HCT116 (cell line): ENCODE measurements at regions not wholly inside any gene's neighbourhood (a gene's known extent, or its start where the extent isn't known, plus 50 kb on each side); places are given as distances from the start of the nearest gene placed in this dataset.

Experiments used
- ATAC-seq: fragments of 200-7000 bp; cut with Tn5 transposase; 2 replicates; pipeline ENCODE4 v1.9.1; 2020; ENCODE audit warnings: mild to moderate bottlenecking, moderate library complexity
- BruUV-seq: library from RNA; stranded (reverse); fragments of 400-500 nt; replicated peaks from 2 replicates; lab custom pipeline; 2021; lab: Mats Ljungman, UMichigan
- CTCF ChIA-PET: fragments of 300-600 bp; sonication (Branson Sonifier 250); formaldehyde crosslinking; loops from one replicate; lab custom pipeline; 2021; ENCODE audit warnings: antibody characterized with exemption; lab: Charles Lee
- POLR2A ChIA-PET: fragments of 300-600, 350-600 bp; sonication (Branson Sonifier 250); formaldehyde crosslinking; loops from one replicate; lab custom pipeline; 2021; ENCODE audit warnings: antibody characterized with exemption; lab: Charles Lee
- RAD21 ChIA-PET, 2 experiments: fragments of 300-600 bp; sonication (Branson Sonifier 250); formaldehyde crosslinking; loops; one replicate each; lab custom pipeline; 2023; ENCODE audit warnings: low total read pairs in 2 of 2; ENCODE audit not compliant: uncharacterized antibody in 2 of 2, unreplicated experiment in 2 of 2, low non-redundant PET in 1 of 2; lab: Charles Lee
- DNase-seq: peaks from one replicate; pipeline ENCODE4 v3.0.0-alpha.2; 2010; ENCODE audit warnings: low read depth, low spot score
- H2AFZ ChIP-seq: fragments of 200-600 bp; shearing (Covaris generic), sonication (generic); 2 replicates; pipeline ENCODE4 v1.6.1; 2017; ENCODE audit warnings: low read depth, mixed run types, mixed read lengths, antibody characterized with exemption, low read length; ENCODE audit not compliant: poor library complexity, severe bottlenecking
- H3K27ac ChIP-seq: 2 replicates; pipeline ENCODE4 v1.5.1; 2012; ENCODE audit warnings: low read depth, low read length
- H3K27me3 ChIP-seq: fragments of 200-600 bp; sonication (generic); 2 replicates; pipeline ENCODE4 v1.6.1; 2016; ENCODE audit warnings: mixed run types, low read length, mixed read lengths; ENCODE audit not compliant: insufficient read depth
- H3K36me3 ChIP-seq, 2 experiments: fragments of 200-500 bp in 1 of 2; fragments of 200-600 bp in 1 of 2; sonication (Bioruptor generic) in 1 of 2; sonication (generic) in 1 of 2; 2 replicates each; pipeline versions ENCODE4 v1.5.1 to v1.6.1; 2014 to 2016; ENCODE audit warnings: low read length in 2 of 2, inconsistent platforms in 1 of 2, mixed read lengths in 1 of 2, mixed run types in 1 of 2; ENCODE audit not compliant: insufficient read depth in 2 of 2, control insufficient read depth in 1 of 2
- H3K4me1 ChIP-seq, 2 experiments: fragments of 200-600 bp in 1 of 2; sonication (generic) in 1 of 2; 2 replicates each; pipeline versions ENCODE4 v1.5.1 to v1.6.1; 2012 to 2017; ENCODE audit warnings: low read length in 2 of 2, inconsistent platforms in 1 of 2, mild to moderate bottlenecking in 1 of 2, mixed read lengths in 1 of 2, mixed run types in 1 of 2, moderate library complexity in 1 of 2; ENCODE audit not compliant: insufficient read depth in 2 of 2, control insufficient read depth in 1 of 2
- H3K4me2 ChIP-seq: fragments of 200-600 bp; sonication (generic); 2 replicates; pipeline ENCODE4 v1.6.1; 2017; ENCODE audit warnings: mixed run types, low read length, mixed read lengths
- H3K4me3 ChIP-seq, 2 experiments: fragments of 200-600 bp in 1 of 2; sonication (generic) in 1 of 2; replicated peaks in 1 of 2; 2 replicates each; pipeline ENCODE4 v1.5.1; 2011 to 2016; ENCODE audit warnings: low read length in 2 of 2, control low read depth in 1 of 2, low read depth in 1 of 2, mild to moderate bottlenecking in 1 of 2, mixed read lengths in 1 of 2, mixed run types in 1 of 2
- H3K79me2 ChIP-seq: fragments of 200-600 bp; sonication (generic); 2 replicates; pipeline ENCODE4 v1.6.1; 2017; ENCODE audit warnings: mild to moderate bottlenecking, mixed run types, low read length, moderate library complexity, mixed read lengths; ENCODE audit not compliant: insufficient read depth
- H3K9ac ChIP-seq: fragments of 200-600 bp; sonication (generic); 2 replicates; pipeline ENCODE4 v1.6.1; 2016; ENCODE audit warnings: low read length, mixed read lengths
- H3K9me2 ChIP-seq: fragments of 200-600 bp; sonication (generic), shearing (Covaris generic); 2 replicates; pipeline ENCODE4 v1.6.1; 2017; ENCODE audit warnings: mixed run types, mild to moderate bottlenecking, moderate library complexity; ENCODE audit not compliant: insufficient read depth
- H3K9me3 ChIP-seq, 2 experiments: fragments of 200-500 bp in 1 of 2; fragments of 200-600 bp in 1 of 2; sonication (Bioruptor generic) in 1 of 2; sonication (generic) in 1 of 2; 2 replicates each; pipeline ENCODE4 v1.6.1; 2014 to 2017; ENCODE audit warnings: low read length in 2 of 2, mixed read lengths in 2 of 2, inconsistent platforms in 1 of 2, low read depth in 1 of 2, mild to moderate bottlenecking in 1 of 2, mixed run types in 1 of 2, moderate library complexity in 1 of 2; ENCODE audit not compliant: control insufficient read depth in 1 of 2, insufficient read depth in 1 of 2
- H4K20me1 ChIP-seq: fragments of 200-600 bp; sonication (generic), shearing (Covaris generic); 2 replicates; pipeline ENCODE4 v1.6.1; 2017; ENCODE audit warnings: mixed run types, mild to moderate bottlenecking, moderate library complexity; ENCODE audit not compliant: insufficient read depth
- CBX3 ChIP-seq: IDR thresholded peaks from 2 replicates; pipeline ENCODE4 v1.6.1; 2012; ENCODE audit warnings: low read depth
- EGR1 ChIP-seq: IDR thresholded peaks from 2 replicates; pipeline ENCODE4 v1.6.1; 2012; ENCODE audit warnings: low read depth
- EZH2 ChIP-seq: fragments of 200-600 bp; sonication (generic); IDR thresholded peaks from 2 replicates; pipeline ENCODE4 v1.6.1; 2017; ENCODE audit warnings: antibody characterized with exemption, mixed run types
- EZH2phosphoT487 ChIP-seq: fragments of 200-600 bp; IDR thresholded peaks from 2 replicates; pipeline ENCODE4 v1.6.1; 2018; ENCODE audit warnings: antibody characterized with exemption, borderline replicate concordance
- FOSL1 ChIP-seq: IDR thresholded peaks from 2 replicates; pipeline ENCODE4 v1.6.1; 2012; ENCODE audit warnings: low read depth
- JUND ChIP-seq: IDR thresholded peaks from 2 replicates; pipeline ENCODE4 v1.6.1; 2012
- POLR2A ChIP-seq: IDR thresholded peaks from 2 replicates; pipeline ENCODE4 v1.7.0; 2011; ENCODE audit warnings: borderline replicate concordance; ENCODE audit not compliant: insufficient read depth, insufficient read length; ENCODE audit errors: extremely low read depth
- POLR2AphosphoS5 ChIP-seq: IDR thresholded peaks from 2 replicates; pipeline ENCODE4 v1.6.1; 2011; ENCODE audit warnings: mild to moderate bottlenecking, low read depth, low read length, moderate library complexity
- SIN3A ChIP-seq: IDR thresholded peaks from 2 replicates; pipeline ENCODE4 v1.6.1; 2012; ENCODE audit warnings: low read depth
- SP1 ChIP-seq: IDR thresholded peaks from 2 replicates; pipeline ENCODE4 v1.6.1; 2012; ENCODE audit warnings: low read depth
- TCF7L2 ChIP-seq: IDR thresholded peaks from 2 replicates; pipeline ENCODE4 v1.7.0; 2011; ENCODE audit warnings: borderline replicate concordance, inconsistent platforms; ENCODE audit not compliant: insufficient read depth, insufficient read length; ENCODE audit errors: extremely low read depth
- YY1 ChIP-seq: IDR thresholded peaks from 2 replicates; pipeline ENCODE4 v1.6.1; 2011; ENCODE audit warnings: low read length, low read depth, moderate library complexity, mild to moderate bottlenecking; ENCODE audit not compliant: insufficient replicate concordance; ENCODE audit errors: extremely low read depth
- ZFX ChIP-seq: fragments of 450-650 bp; IDR thresholded peaks from 2 replicates; pipeline ENCODE4 v1.6.1; 2017
- ZNF274 ChIP-seq: fragments of 200-500 bp; sonication (Bioruptor generic); IDR thresholded peaks from 2 replicates; pipeline ENCODE4 v1.6.1; 2014; ENCODE audit warnings: mild to moderate bottlenecking, low read depth, low read length, inconsistent platforms
- intact Hi-C: fragments of 100-400 bp; cut with micrococcal nuclease; formaldehyde crosslinking; loops from 2 replicates; pipeline ENCODE4 v1.10.0; 2022
- TF ChIP-seq, protein P1 (sequence below): IDR thresholded peaks from 2 replicates; pipeline ENCODE4 v1.6.1; 2011; ENCODE audit warnings: mild to moderate bottlenecking, low read length, moderate library complexity; ENCODE audit not compliant: insufficient replicate concordance; ENCODE audit errors: extremely low read depth
- TF ChIP-seq, protein P2 (sequence below), 3 experiments: fragments of 200-600 bp in 1 of 3; sonication (generic) in 1 of 3; IDR thresholded peaks in 2 of 3; conservative IDR thresholded peaks in 1 of 3; 2 replicates each; pipeline ENCODE4 v1.5.1; 2012 to 2017; ENCODE audit warnings: low read depth in 2 of 3, low read length in 2 of 3, antibody characterized with exemption in 1 of 3, borderline replicate concordance in 1 of 3, control low read depth in 1 of 3, mild to moderate bottlenecking in 1 of 3, mixed read lengths in 1 of 3, mixed run types in 1 of 3, moderate library complexity in 1 of 3; ENCODE audit not compliant: insufficient read depth in 1 of 3

DNA sequence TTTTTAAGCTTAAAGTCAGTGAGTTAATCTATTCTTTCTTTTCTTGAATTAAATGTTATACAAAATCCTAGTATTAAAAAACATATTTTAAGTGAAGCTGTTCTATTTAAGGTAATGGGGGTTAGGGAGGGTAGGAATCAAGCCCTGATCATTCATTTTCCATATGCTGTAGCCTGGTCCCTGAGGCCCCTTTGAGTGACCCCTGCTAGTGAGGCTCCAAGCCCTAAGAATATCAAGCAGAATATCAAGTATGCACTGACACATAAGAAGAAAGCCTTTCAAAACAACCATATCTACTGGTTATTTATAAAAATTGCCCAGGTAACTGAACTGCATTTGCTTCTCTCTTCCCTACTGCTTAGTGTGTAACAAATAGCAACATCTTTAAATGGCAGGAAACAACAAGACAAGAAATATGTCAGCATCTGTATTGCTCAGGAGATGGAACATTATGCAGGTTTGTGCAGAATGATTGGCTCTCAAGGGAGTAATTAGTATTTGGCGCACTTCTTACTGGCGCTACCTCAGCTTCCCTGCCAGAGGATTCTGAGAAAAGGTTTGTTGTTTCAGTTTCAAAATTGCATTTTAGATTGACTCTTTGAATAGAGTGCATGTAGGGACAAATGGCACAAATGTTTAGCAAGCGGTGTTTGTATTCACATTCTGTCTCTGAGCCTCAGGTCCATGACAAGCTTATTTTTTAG is 223.0 kb downstream of the DUSP6 start:
- DNase-seq, result no peak
- H3K9me3 ChIP-seq, result no peaks in the 10 kb centered on the region
- no TSS peak for BruUV-seq
- H2AFZ ChIP-seq, result no peak overlapping the region
- ChIA-PET RAD21 (no interaction called here), POLR2A (interaction anchor here (0.6 kb wide), 1 partner anchor 13 kb away, joined by 3 read pairs; no protein-coding TSS in a partner anchor), CTCF (no interaction called here)
- peaks cover 0 to 7% of the 10 kb centered on the region in 2 experiments; a peak in 1 of 4 replicates for H3K4me1 ChIP-seq
- no peak overlapping the region for H3K9ac ChIP-seq
- H3K4me2 ChIP-seq, result no peak overlapping the region
- no peaks in the 10 kb centered on the region for H3K79me2 ChIP-seq
- H3K27ac ChIP-seq, result no peak overlapping the region
- no peak overlapping the region for H3K4me3 ChIP-seq
- no peaks in the 10 kb centered on the region for H3K36me3 ChIP-seq
- no peaks in the 10 kb centered on the region for H4K20me1 ChIP-seq
- no peaks in the 10 kb centered on the region for H3K9me2 ChIP-seq
- ATAC-seq, result no peak
- no peaks in the 10 kb centered on the region for H3K27me3 ChIP-seq
- TF ChIP-seq, protein P1, sequence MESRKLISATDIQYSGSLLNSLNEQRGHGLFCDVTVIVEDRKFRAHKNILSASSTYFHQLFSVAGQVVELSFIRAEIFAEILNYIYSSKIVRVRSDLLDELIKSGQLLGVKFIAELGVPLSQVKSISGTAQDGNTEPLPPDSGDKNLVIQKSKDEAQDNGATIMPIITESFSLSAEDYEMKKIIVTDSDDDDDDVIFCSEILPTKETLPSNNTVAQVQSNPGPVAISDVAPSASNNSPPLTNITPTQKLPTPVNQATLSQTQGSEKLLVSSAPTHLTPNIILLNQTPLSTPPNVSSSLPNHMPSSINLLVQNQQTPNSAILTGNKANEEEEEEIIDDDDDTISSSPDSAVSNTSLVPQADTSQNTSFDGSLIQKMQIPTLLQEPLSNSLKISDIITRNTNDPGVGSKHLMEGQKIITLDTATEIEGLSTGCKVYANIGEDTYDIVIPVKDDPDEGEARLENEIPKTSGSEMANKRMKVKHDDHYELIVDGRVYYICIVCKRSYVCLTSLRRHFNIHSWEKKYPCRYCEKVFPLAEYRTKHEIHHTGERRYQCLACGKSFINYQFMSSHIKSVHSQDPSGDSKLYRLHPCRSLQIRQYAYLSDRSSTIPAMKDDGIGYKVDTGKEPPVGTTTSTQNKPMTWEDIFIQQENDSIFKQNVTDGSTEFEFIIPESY, result no peak
- TF ChIP-seq SIN3A (no peak), CBX3 (no peak), ZFX (no peak), EZH2 (no peak), EZH2phosphoT487 (no peak), POLR2A (no peak), FOSL1 (no peak), SP1 (no peak), JUND (no peak), TCF7L2 (no peak), POLR2AphosphoS5 (no peak), EGR1 (no peak), YY1 (no peak), ZNF274 (no peak)
- TF ChIP-seq, protein P2, sequence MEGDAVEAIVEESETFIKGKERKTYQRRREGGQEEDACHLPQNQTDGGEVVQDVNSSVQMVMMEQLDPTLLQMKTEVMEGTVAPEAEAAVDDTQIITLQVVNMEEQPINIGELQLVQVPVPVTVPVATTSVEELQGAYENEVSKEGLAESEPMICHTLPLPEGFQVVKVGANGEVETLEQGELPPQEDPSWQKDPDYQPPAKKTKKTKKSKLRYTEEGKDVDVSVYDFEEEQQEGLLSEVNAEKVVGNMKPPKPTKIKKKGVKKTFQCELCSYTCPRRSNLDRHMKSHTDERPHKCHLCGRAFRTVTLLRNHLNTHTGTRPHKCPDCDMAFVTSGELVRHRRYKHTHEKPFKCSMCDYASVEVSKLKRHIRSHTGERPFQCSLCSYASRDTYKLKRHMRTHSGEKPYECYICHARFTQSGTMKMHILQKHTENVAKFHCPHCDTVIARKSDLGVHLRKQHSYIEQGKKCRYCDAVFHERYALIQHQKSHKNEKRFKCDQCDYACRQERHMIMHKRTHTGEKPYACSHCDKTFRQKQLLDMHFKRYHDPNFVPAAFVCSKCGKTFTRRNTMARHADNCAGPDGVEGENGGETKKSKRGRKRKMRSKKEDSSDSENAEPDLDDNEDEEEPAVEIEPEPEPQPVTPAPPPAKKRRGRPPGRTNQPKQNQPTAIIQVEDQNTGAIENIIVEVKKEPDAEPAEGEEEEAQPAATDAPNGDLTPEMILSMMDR (IDR thresholded peaks at IDR 0.05 in 2 of 3, conservative IDR thresholded peaks at IDR 0.05 in 1 of 3; ENCODE audit: borderline replicate concordance in 1 of 3, insufficient read depth in 1 of 3, low read depth in 2 of 3, low read length in 2 of 3), result no peak
- intact Hi-C loops, result no loop called here
